Cardiac muscle cell (in vitro differentiated cells and primary cell): ENCODE measurements at regions not wholly inside any gene's neighbourhood (a gene's known extent, or its start where the extent isn't known, plus 50 kb on each side); places are given as distances from the start of the nearest gene placed in this dataset.

ENCODE experiments used
- DNase-seq, 2 donors: peaks; one replicate each; pipeline versions ENCODE4 v3.0.0 to v3.0.0-alpha.2; 2010 to 2017; ENCODE audit warnings: low read depth in 1 of 2, low spot score in 1 of 2
- H3K27ac ChIP-seq: fragments of 200-600 bp; sonication (generic); 2 replicates; pipeline ENCODE4 v1.5.1; 2016
- H3K27me3 ChIP-seq: fragments of 200-600 bp; sonication (generic); 2 replicates; pipeline ENCODE4 v1.6.0; 2016; ENCODE audit warnings: control low read depth
- H3K36me3 ChIP-seq: fragments of 200-600 bp; sonication (generic); 2 replicates; pipeline ENCODE4 v1.5.1; 2016; ENCODE audit warnings: control low read depth
- H3K4me1 ChIP-seq: fragments of 200-600 bp; sonication (generic); 2 replicates; pipeline ENCODE4 v1.8.1; 2017; ENCODE audit warnings: low read depth, mild to moderate bottlenecking, mixed run types
- H3K4me3 ChIP-seq: fragments of 200-600 bp; sonication (generic); 2 replicates; pipeline ENCODE4 v1.5.1; 2016; ENCODE audit warnings: mild to moderate bottlenecking
- H3K9me3 ChIP-seq: fragments of 200-600 bp; sonication (generic); 2 replicates; pipeline ENCODE4 v1.5.1; 2017; ENCODE audit warnings: low read depth, mild to moderate bottlenecking, control low read depth
- CTCF ChIP-seq: IDR thresholded peaks from 2 replicates; pipeline ENCODE4 v1.5.1; 2012; ENCODE audit warnings: low read depth, mild to moderate bottlenecking, low read length

GRCh38 chr5:125612181-125612721 lies 811.0 kb upstream of the GRAMD2B start:
- H3K27ac ChIP-seq = no peak overlapping the region
- no peaks in the 10 kb centered on the region for H3K27me3 ChIP-seq
- DNase-seq = no peak
- no peaks in the 10 kb centered on the region for H3K9me3 ChIP-seq
- H3K4me3 ChIP-seq = no peak overlapping the region
- H3K4me1 ChIP-seq = peaks cover 3% of the 10 kb centered on the region
- H3K36me3 ChIP-seq = no peaks in the 10 kb centered on the region
- no peak for TF ChIP-seq CTCF

GRCh38 chr5:125612776-125613175 lies 810.4 kb upstream of the GRAMD2B start:
- no peak for DNase-seq

GRCh38 chr5:125630237-125630636 lies 793.0 kb upstream of the GRAMD2B start:
- Histone ChIP-seq H3K27me3 (no peaks in the 10 kb centered on the region), H3K9me3 (no peaks in the 10 kb centered on the region), H3K27ac (no peak overlapping the region), H3K36me3 (no peaks in the 10 kb centered on the region), H3K4me3 (no peak overlapping the region), H3K4me1 (no peaks in the 10 kb centered on the region)
- DNase-seq = no peak
- no peak for TF ChIP-seq CTCF

More at GRCh38 chr5:125612776-125613175, 810.4 kb upstream of the GRAMD2B start:
- TF ChIP-seq CTCF = no peak
- Histone ChIP-seq H3K36me3 (no peaks in the 10 kb centered on the region), H3K4me3 (no peak overlapping the region), H3K9me3 (no peaks in the 10 kb centered on the region), H3K27me3 (no peaks in the 10 kb centered on the region), H3K27ac (no peak overlapping the region), H3K4me1 (peaks cover 3% of the 10 kb centered on the region)

GRCh38 chr5:125633523-125633922 lies 789.7 kb upstream of the GRAMD2B start:
- Histone ChIP-seq H3K4me1 (peaks cover 2% of the 10 kb centered on the region), H3K4me3 (no peak overlapping the region), H3K27me3 (no peaks in the 10 kb centered on the region), H3K36me3 (no peaks in the 10 kb centered on the region), H3K27ac (no peak overlapping the region), H3K9me3 (no peaks in the 10 kb centered on the region)
- no peak for TF ChIP-seq CTCF
- DNase-seq = no peak

- no peak for TF ChIP-seq CTCF
- H3K27ac ChIP-seq = peak overlapping the region; percentile 24
- peaks cover 6% of the 10 kb centered on the region for H3K4me1 ChIP-seq
- no peaks in the 10 kb centered on the region for H3K36me3 ChIP-seq
- H3K4me3 ChIP-seq = no peak overlapping the region
- DNase-seq = peak in 1 of 2 donors; percentile 16
- no peaks in the 10 kb centered on the region for H3K9me3 ChIP-seq
- no peaks in the 10 kb centered on the region for H3K27me3 ChIP-seq
These were observed 788.9 kb upstream of the GRAMD2B start for GRCh38 chr5:125634216-125634835.
